ENCODE measurements at regions not wholly inside any gene's neighbourhood (a gene's known extent, or its start where the extent isn't known, plus 50 kb on each side); places are given as distances from the start of the nearest gene placed in this dataset.
"Not testable (repeated sequence)": the region's sequence is repeated elsewhere in the genome, so short reads cannot be mapped to it uniquely, and the experiment has no call there.

GRCh38 chr1:98181036-98181764, 260.4 kb upstream of the DPYD start:
- no peak for DNase-seq

GRCh38 chr1:98179151-98179773, 258.4 kb upstream of the DPYD start:
- no peak for DNase-seq

DNA sequence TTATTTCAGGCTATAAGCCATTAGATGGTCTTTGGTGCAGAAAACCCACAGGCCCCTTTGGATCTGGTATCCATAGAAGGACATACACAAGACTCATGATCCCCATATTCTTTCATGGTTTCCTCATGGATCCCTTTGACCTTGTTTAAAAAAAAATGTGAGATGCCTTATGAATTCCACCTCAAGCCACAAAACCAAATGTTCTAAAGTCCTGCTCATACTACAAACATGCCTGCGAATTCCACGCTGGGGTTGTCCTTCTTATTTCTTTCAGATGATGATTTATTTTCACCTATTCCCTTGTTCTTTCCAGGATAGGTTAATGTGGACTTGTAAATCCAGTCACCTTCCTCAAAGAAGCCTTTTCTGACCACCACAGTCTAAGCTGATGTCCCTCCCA, 256.9 kb upstream of the DPYD start:
- DNase-seq = no peak

GRCh38 chr1:98176936-98177335, 256.1 kb upstream of the DPYD start:
- no peak for DNase-seq

GRCh38 chr1:98176414-98176813, 255.6 kb upstream of the DPYD start:
- no peak for DNase-seq

DNA sequence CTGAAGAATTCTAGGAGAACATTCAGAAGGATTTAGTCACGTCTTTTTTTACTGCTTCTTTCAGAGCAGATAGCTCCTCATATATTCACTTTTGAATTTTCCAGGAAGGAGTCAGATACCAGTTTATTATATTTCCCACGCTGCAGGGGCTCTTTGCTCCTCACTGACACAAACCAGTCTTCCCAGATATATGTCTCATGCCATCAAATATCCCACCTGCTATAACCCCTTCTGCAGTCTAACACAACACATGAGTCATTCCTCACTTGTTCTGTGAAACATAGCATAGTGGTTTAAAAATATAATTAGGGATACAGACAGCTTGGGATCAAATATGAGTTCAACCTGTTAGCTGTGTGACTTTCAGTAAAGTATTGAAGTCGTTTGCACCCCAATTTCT, 251.7 kb upstream of the DPYD start:
- DNase-seq = no peak

GRCh38 chr1:98172022-98172421, 251.2 kb upstream of the DPYD start:
- DNase-seq = no peak

DNA sequence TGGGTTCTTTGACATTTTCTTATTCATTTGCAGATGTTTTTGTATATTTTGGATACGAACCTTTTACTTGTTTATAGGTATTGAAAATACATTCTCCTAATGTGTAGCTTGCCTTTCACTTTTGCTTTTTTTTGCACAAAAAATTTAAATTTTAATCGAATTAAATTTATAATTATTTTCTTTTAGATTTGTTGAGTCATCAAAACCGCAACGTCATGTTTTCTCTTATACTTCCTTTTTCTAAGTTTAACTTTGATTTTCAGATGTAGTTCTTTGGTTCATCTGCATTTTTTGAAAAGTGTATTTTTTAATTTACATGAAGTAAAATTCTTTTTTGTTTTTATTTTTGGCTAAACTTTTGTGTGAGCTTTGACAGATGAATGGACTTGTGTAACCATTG, 243.7 kb upstream of the DPYD start:
- DNase-seq = no peak

GRCh38 chr1:98157524-98158313, 236.9 kb upstream of the DPYD start:
- DNase-seq = no peak

- DNase-seq = no peak
These were observed 226.4 kb upstream of the DPYD start for GRCh38 chr1:98147280-98147679.

DNA sequence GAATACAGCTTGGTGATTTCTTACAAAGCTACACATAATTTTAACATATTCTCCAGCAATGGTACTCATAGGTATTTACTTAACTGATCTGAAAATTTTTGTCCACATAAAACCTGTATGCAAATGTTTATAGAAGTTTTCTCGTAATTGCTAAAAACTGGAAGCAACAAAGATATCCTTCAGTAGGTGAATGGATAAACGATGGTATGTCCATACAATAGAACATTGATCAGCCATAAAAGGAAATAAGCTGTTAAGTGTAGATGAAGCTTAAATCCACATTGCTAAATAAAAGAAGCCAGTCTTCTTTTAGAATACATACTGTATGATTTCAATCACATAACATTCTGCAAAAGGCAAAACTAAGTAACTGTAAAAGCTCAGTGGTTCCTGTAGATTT, 224.8 kb upstream of the DPYD start:
- DNase-seq = no peak

GRCh38 chr1:98143403-98143802, 222.6 kb upstream of the DPYD start:
- DNase-seq = no peak

DNA sequence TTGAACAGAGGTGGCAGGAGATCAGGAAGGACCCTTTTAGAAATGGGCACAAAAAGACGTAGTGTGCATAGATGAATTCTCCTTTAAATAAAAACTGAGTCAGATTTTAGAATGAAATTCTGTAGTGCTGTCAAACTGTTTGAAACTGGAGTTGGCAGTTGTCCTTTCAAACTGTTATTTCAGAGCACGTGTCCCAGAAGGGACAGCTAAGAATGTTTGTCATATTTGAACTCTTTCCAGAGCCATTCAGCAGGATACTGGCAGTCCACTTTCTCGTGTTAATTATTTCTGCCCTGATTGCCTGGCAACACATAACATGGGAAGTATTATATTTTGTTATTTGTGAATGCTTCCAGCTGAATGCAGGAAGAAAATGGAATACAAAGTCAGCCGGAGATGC, 212.3 kb upstream of the DPYD start:
- no peak for DNase-seq

DNA sequence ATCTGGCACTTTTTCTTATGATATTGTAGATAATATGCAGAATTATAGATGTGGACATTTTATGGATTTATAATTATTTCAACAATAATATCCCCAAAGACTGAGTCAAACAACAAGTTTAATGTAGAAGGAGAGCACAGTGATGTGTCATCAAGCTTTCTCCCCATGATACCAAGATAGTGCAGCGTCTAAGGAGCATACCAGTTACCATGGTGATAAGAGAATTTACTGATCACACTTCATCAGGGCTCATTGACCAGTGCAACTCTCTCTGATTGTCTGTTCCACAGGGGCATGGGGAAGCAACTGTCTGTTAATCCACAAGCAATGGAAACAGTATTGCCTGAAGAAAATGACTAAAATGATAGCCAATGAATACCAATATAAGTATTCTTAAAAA, 209.6 kb upstream of the DPYD start:
- DNase-seq = no peak

GRCh38 chr1:98129491-98129890, 208.7 kb upstream of the DPYD start:
- DNase-seq = no peak

DNA sequence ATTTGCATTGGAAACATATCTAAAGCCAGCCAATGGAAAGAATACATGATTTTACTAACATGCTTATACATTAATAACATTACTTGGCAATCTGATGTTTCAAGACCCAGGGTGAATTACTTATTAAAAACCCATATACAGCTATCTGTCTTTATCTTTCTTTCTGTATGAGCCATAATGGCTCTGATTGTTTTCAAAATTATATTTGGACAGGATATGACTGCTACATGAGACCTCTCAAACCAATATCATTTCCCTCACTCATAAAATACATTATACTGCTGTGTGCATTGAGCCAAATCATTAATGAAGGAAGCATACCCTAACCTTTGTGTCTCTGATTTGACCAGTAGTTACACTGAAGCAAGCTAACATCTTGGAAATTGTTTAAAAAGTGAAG, 205.9 kb upstream of the DPYD start:
- no peak for DNase-seq

DNA sequence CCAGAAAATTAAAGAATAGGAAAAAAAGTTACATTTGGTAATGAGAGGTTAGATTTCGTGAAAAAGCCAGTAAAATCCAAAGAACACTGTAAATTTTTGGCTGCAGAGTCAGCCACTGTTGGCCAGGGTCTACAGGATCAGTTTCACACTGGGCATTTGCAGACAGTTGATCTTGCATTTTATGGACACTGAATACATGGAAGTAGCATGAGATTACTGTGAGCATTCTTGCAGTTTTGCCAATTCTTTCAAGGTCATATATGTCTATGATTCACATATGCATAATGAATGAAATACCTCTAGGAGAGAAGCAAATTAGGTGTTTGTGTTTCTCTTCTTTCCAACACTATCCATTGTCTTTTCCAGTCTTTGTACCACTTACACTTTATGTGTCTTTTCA, 200.8 kb upstream of the DPYD start:
- no peak for DNase-seq

- DNase-seq = no peak
These were observed 199.0 kb upstream of the DPYD start for GRCh38 chr1:98119796-98120195.

GRCh38 chr1:98113811-98114210, 193.0 kb upstream of the DPYD start:
- DNase-seq = no peak

GRCh38 chr1:98112626-98113025, 191.8 kb upstream of the DPYD start:
- DNase-seq = no peak

- DNase-seq = no peak
These were observed 189.8 kb upstream of the DPYD start for GRCh38 chr1:98110674-98111073.

DNA sequence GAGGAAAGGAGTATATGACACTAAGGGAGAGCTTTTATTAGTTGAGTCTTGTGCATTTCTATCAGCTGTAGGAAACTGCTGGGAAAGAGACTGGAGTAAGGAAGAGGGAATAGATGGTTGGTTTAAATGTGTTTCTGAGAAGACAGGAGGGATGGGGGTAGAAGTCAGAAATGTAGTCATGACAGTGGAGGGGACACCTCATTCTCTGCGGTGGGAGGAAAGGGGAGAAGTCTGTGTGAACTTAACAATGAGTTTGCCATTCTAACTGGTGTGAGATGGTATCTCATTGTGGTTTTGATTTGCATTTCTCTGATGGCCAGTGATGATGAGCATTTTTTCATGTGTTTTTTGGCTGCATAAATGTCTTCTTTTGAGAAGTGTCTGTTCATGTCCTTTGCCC, 187.5 kb upstream of the DPYD start:
- DNase-seq = not testable (repeated sequence)

- no peak for DNase-seq
These were observed 186.4 kb upstream of the DPYD start for GRCh38 chr1:98107256-98107655.

GRCh38 chr1:98104289-98104688, 183.5 kb upstream of the DPYD start:
- DNase-seq = no peak
